ENCODE measurements at regions not wholly inside any gene's neighbourhood (a gene's known extent, or its start where the extent isn't known, plus 50 kb on each side); places are given as distances from the start of the nearest gene placed in this dataset.
"Not testable (repeated sequence)": the region's sequence is repeated elsewhere in the genome, so short reads cannot be mapped to it uniquely, and the experiment has no call there.

DNA sequence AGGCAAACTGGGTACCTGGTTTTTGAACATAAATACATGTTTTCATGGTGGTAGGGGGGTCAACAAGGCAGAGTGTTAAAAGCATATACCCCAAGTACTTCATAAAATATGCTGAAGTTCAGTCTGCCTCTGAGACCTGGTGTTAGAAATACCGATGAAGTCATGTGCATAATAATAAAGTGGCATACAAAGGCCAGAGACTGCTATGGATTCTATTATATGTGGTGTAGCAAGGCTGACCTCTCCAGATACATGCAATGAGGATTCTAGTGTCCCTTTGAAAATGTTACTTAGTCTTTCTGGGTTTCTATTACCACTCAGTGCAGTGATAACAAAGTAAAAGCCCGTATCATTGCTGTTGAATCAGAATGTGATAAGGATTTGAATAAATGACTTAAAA is 487.5 kb upstream of the ZNF608 start:
- no peak overlapping the region for H3K4me3 ChIP-seq (ENCODE audit: low read depth, low read length)
- TF ChIP-seq, protein P1, sequence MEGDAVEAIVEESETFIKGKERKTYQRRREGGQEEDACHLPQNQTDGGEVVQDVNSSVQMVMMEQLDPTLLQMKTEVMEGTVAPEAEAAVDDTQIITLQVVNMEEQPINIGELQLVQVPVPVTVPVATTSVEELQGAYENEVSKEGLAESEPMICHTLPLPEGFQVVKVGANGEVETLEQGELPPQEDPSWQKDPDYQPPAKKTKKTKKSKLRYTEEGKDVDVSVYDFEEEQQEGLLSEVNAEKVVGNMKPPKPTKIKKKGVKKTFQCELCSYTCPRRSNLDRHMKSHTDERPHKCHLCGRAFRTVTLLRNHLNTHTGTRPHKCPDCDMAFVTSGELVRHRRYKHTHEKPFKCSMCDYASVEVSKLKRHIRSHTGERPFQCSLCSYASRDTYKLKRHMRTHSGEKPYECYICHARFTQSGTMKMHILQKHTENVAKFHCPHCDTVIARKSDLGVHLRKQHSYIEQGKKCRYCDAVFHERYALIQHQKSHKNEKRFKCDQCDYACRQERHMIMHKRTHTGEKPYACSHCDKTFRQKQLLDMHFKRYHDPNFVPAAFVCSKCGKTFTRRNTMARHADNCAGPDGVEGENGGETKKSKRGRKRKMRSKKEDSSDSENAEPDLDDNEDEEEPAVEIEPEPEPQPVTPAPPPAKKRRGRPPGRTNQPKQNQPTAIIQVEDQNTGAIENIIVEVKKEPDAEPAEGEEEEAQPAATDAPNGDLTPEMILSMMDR (conservative IDR thresholded peaks at IDR 0.05; ENCODE audit: low read depth, low read length) = no peak
- no peak for DNase-seq (ENCODE audit: low read depth)

DNA sequence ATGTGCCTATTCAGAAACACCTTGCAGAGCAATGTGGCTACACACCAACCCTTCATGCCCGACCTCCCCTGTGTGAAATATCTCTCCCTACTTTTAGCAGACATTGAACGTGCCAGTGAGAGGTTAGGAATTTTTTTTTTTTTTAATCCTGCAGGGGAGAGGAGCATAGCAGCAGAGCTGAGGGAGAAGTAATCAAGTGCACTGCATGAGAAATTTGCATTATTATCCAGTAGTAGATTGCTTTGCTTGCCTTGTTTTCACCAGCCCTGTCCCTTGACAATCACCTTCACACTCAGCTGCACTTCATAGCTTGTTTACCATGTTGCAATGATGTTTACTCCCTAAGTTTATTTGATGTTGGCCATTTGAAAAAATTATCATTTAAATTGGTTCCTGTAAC is 489.6 kb upstream of the ZNF608 start:
- no peak for DNase-seq (ENCODE audit: low read depth)
- no peak overlapping the region for H3K4me3 ChIP-seq (ENCODE audit: low read depth, low read length)
- TF ChIP-seq, protein P1 (conservative IDR thresholded peaks at IDR 0.05; ENCODE audit: low read depth, low read length) = no peak

DNA sequence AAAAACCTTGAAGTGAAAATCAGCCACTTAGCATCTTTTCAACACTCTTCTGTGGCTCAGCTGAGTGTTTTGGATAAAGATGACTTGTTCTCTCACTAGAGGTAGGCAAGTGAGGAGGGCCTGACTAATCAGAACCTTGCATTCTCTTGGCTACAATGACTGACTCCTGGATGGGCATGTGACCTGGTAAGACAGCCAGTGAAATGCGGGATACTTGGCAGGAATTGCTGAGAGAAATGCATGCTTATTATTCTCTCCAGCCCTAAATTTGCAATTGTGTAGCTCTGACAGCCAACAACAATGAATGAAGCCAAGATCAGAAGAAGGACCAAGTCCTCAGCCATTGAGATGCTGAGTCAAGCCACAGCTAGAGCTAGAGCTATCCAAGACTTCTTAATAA is 490.5 kb upstream of the ZNF608 start:
- no peak for DNase-seq (ENCODE audit: low read depth)
- TF ChIP-seq, protein P1 (conservative IDR thresholded peaks at IDR 0.05; ENCODE audit: low read depth, low read length) = no peak

DNA sequence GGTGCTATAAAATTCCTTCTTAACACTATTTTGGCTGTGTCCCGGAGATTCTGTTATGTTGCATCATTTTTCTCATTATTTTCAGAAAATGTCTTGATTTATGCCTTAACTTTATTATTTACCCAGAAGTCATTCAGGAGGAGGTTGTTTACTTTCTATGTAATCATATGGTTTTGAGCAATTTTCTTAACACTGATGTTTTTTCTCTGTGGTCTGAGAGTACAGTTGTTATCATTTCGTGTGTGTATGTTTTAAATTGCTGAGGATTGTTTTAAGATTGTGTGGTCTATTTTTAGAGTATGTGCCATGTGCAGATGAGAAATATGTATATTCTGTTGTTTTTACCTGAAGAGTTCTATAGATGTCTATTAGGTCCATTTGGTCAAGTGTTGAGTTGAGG is 498.1 kb upstream of the ZNF608 start:
- TF ChIP-seq, protein P1 (conservative IDR thresholded peaks at IDR 0.05; ENCODE audit: low read depth, low read length) = no peak
- H3K4me3 ChIP-seq (ENCODE audit: low read depth, low read length) = no peak overlapping the region
- no peak for DNase-seq (ENCODE audit: low read depth)

More for the DNA sequence above, 490.5 kb upstream of the ZNF608 start:
- H3K4me3 ChIP-seq (ENCODE audit: low read depth, low read length) = no peak overlapping the region

DNA sequence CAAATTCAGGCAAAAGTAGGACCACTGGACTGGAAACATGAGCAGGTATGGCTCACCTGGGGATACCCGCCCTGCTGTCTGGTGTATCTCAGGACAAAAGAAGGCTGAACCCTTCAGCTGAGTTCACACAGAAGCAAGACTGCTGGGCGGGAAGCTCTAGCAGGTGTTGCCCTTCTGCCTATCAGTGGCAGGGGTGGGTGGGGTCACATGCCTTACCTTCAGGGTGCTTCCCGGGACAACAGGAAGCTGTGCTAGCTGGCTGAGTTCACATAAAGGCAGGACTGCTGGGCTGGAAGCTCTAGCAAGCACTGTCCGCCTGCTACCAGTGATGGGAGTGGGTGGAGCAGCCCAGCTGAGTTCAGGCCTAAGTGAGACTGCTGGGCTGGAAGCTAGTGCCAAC is 498.8 kb upstream of the ZNF608 start:
- TF ChIP-seq, protein P1 (conservative IDR thresholded peaks at IDR 0.05; ENCODE audit: low read depth, low read length) = no peak
- H3K4me3 ChIP-seq (ENCODE audit: low read depth, low read length) = no peak overlapping the region
- DNase-seq (ENCODE audit: low read depth) = no peak

DNA sequence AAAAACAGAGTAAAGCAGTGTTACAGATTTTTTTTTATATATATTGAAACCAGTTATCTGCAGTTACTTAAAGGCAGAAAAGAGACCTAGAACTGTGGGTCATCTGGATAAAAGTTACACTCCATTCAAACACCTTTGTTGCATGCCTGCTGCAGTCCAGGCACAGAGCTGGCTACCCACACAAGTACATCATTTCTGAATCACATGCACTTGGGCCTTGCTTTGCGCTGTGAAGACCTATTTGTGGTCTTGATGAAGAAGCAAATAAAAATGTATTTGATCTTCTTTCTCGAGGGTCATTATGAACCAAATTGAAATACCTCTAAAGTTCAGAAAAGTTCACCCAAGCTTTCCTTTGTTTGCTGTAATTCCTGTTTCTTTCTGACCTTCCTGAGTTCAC is 503.0 kb upstream of the ZNF608 start:
- no peak overlapping the region for H3K4me3 ChIP-seq (ENCODE audit: low read depth, low read length)
- TF ChIP-seq, protein P1 (conservative IDR thresholded peaks at IDR 0.05; ENCODE audit: low read depth, low read length) = no peak
- no peak for DNase-seq (ENCODE audit: low read depth)

DNA sequence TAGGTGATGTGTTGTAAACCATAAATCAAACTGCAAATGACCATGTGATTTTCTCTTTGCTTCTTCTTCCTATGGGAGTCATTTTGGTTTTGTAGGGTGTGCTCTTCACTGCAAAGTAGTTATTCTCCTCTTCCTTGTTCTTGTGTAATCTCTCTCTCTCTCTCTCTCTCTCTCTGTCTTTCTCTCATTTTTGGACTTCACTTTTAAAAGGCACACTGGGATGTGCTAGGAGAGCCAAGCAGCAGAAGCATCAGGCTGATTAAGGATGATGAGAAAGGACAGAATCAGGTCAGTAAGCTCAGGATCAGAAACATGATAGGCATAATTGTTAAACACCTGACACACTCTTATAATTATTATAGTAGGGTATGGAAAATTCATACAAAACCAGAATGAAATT is 505.3 kb upstream of the ZNF608 start:
- no peak overlapping the region for H3K4me3 ChIP-seq (ENCODE audit: low read depth, low read length)
- TF ChIP-seq, protein P1 (conservative IDR thresholded peaks at IDR 0.05; ENCODE audit: low read depth, low read length) = no peak
- DNase-seq (ENCODE audit: low read depth) = no peak

DNA sequence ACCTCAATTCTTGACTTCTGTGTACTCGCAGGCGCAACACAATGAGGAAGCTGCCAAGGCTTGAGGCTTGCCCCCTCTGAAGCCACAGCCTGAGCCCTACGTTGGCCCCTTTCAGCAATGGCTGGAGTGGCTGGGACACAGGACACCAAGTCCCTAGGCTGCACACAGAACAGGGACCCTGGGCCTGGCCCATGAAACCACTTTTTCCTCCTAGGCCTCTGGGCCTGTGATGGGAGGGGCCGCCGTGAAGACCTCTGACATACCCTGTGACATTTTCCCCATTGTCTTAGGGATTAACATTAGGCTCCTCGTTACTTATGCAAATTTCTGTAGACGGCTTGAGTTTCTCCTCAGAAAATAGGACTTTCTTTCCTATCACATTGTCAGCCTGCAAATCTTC is 507.2 kb upstream of the ZNF608 start:
- DNase-seq (ENCODE audit: low read depth); H3K4me3 ChIP-seq (ENCODE audit: low read depth, low read length): not testable (repeated sequence)
